ENCODE measurements at regions not wholly inside any gene's neighbourhood (a gene's known extent, or its start where the extent isn't known, plus 50 kb on each side); places are given as distances from the start of the nearest gene placed in this dataset.

DNA sequence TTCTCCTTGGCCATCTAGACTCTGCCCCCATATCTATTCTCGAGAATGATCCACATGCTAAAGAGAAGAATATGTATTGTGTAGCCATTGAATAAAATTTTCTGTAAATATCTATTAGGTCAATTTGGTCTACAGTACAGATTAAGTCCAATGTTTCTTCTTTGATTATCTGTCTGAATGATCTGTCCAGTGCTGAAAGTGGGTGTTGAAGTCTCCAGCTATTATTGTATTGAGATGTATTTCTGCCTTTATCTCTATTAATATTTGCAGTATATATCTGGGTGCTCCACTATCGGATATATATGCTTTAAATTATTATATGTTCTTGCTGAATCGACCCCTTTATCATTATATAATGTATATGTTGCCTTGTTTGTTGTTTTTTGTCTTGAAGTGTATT, 384.9 kb upstream of the ROBO1 start:
- H3K36me3 ChIP-seq, result no peaks in the 10 kb centered on the region
- DNase-seq (ENCODE audit: low spot score in 2 of 2), result no peak

DNA sequence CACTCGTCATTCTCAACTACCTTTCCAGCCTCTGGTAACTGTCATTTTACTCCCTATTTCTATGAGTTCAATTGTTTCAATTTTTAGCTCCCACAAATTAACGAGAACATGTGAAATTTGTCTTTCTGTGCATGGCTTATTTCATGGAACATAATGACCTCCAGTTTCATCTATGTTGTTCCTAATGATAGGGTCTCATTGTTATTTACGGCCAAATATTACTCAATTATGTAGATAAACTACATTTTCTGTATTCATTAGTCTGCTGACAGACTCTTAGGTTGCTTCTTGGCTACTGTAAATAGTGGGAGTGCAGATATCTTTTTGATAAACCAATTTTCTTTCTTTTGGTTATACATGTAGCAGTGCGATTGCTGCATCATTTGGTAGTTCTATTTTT, 374.9 kb upstream of the ROBO1 start:
- 54 to 77% methylated on average over 4 of the region's 4 CpGs for WGBS, 2 donors
- H3K27ac ChIP-seq, result no peak overlapping the region

More for the DNA sequence above, 384.9 kb upstream of the ROBO1 start:
- WGBS, 2 donors, result 82 to 83% methylated on average over 3 of the region's 3 CpGs
- Histone ChIP-seq H3K4me1 (peaks cover 0 to 5% (median 0%) of the 10 kb centered on the region in 4 donors), H3K4me3 (no peak overlapping the region), H3K9me3 (peaks cover 0 to 27% (median 0%) of the 10 kb centered on the region in 4 donors), H3K27me3 (no peaks in the 10 kb centered on the region), H3K27ac (no peak overlapping the region)
- no peak for TF ChIP-seq EP300 (IDR thresholded peaks at IDR 0.05)
- TF ChIP-seq, protein P1, sequence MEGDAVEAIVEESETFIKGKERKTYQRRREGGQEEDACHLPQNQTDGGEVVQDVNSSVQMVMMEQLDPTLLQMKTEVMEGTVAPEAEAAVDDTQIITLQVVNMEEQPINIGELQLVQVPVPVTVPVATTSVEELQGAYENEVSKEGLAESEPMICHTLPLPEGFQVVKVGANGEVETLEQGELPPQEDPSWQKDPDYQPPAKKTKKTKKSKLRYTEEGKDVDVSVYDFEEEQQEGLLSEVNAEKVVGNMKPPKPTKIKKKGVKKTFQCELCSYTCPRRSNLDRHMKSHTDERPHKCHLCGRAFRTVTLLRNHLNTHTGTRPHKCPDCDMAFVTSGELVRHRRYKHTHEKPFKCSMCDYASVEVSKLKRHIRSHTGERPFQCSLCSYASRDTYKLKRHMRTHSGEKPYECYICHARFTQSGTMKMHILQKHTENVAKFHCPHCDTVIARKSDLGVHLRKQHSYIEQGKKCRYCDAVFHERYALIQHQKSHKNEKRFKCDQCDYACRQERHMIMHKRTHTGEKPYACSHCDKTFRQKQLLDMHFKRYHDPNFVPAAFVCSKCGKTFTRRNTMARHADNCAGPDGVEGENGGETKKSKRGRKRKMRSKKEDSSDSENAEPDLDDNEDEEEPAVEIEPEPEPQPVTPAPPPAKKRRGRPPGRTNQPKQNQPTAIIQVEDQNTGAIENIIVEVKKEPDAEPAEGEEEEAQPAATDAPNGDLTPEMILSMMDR (IDR thresholded peaks at IDR 0.05), result no peak
- no peak for TF ChIP-seq POLR2A (IDR thresholded peaks at IDR 0.05)

DNA sequence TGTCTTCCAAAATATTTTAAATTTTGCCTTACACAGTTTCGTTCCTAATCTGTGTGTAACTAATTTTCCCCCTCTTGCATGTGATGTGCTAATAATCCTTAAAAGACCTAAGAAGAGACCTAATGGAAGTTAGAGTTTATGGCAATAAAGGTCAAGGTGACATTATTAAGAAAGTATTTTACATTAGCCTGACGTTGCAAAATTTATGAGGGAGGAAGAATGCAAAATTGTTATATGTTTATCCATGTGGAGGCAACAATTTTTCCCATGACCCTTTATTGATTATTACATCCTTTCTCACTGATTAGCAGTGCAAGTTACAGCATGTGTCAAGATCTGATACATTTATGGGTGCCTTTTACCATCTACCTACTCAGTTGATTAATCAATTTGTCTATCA, 373.8 kb upstream of the ROBO1 start:
- no peaks in the 10 kb centered on the region for H3K9me3 ChIP-seq
- no peaks in the 10 kb centered on the region for H3K4me1 ChIP-seq
- no peak for DNase-seq (ENCODE audit: low spot score in 2 of 2)
- H3K27ac ChIP-seq, result no peak overlapping the region
- H3K4me3 ChIP-seq, result no peak overlapping the region
- WGBS, 2 donors, result 64 to 72% methylated on average over 2 of the region's 2 CpGs
- no peaks in the 10 kb centered on the region for H3K27me3 ChIP-seq
- TF ChIP-seq, protein P1 (IDR thresholded peaks at IDR 0.05), result no peak
- TF ChIP-seq POLR2A (IDR thresholded peaks at IDR 0.05) (no peak), EP300 (IDR thresholded peaks at IDR 0.05) (no peak)
- H3K36me3 ChIP-seq, result no peaks in the 10 kb centered on the region

More for the DNA sequence above, 374.9 kb upstream of the ROBO1 start:
- Histone ChIP-seq H3K27me3 (no peaks in the 10 kb centered on the region), H3K4me1 (no peaks in the 10 kb centered on the region), H3K9me3 (peaks cover 0 to 5% (median 0%) of the 10 kb centered on the region in 4 donors), H3K4me3 (no peak overlapping the region), H3K36me3 (no peaks in the 10 kb centered on the region)
- TF ChIP-seq POLR2A (IDR thresholded peaks at IDR 0.05) (no peak), EP300 (IDR thresholded peaks at IDR 0.05) (no peak)
- TF ChIP-seq, protein P1 (IDR thresholded peaks at IDR 0.05), result no peak
- DNase-seq (ENCODE audit: low spot score in 2 of 2), result no peak

DNA sequence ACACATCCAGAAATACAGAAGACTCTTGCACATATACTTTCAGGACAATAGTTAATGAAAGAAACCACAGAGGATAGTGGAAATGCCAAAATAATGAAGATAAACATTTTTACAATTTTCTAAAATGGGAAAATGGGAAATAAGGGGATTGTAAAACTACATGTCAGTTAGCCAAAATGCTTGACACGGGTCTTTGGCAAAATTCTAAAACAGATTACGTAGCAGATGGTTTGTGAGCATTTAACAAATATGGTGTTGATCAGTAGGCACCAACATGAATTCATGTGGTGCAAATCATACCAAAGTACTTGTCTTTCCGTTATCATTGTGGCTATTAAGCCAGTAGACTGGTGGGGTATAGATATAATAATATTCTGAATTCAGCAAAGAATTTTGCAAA, 348.5 kb upstream of the ROBO1 start:
- WGBS, 2 donors, result 71 to 80% methylated on average over 3 of the region's 3 CpGs
- Histone ChIP-seq H3K27me3 (no peaks in the 10 kb centered on the region), H3K4me3 (no peak overlapping the region), H3K27ac (no peak overlapping the region), H3K9me3 (no peaks in the 10 kb centered on the region), H3K36me3 (no peaks in the 10 kb centered on the region), H3K4me1 (no peaks in the 10 kb centered on the region)
- DNase-seq (ENCODE audit: low spot score in 2 of 2), result no peak
- TF ChIP-seq POLR2A (IDR thresholded peaks at IDR 0.05) (no peak), EP300 (IDR thresholded peaks at IDR 0.05) (no peak)
- TF ChIP-seq, protein P1 (IDR thresholded peaks at IDR 0.05), result no peak

DNA sequence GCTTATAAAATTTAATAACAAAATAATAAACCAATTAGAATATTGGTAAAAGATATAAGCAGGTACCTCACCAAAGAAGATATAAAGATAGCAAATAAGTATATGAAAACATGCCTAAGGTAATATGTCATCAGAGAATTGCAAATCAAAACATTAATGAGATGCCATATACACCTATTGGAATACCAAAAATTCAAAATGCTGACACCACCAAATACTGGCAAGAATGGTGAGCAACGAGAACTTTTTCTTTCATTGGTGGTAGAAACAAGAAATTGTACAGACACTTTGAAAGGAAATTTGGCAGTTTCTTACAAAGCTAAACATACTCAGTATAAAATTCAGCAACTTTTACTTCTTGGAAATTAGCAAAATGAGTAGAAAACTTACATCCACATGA, 346.9 kb upstream of the ROBO1 start:
- DNase-seq (ENCODE audit: low spot score in 2 of 2), result no peak
- Histone ChIP-seq H3K4me1 (no peaks in the 10 kb centered on the region), H3K36me3 (no peaks in the 10 kb centered on the region), H3K9me3 (no peaks in the 10 kb centered on the region), H3K27ac (no peak overlapping the region), H3K27me3 (no peaks in the 10 kb centered on the region), H3K4me3 (no peak overlapping the region)
- 82 to 89% methylated on average over 1 of the region's 1 CpG for WGBS, 2 donors
- TF ChIP-seq, protein P1 (IDR thresholded peaks at IDR 0.05), result no peak
- TF ChIP-seq EP300 (IDR thresholded peaks at IDR 0.05), result no peak
- TF ChIP-seq POLR2A (IDR thresholded peaks at IDR 0.05), result no peak

Measured in tibial nerve (tissue), 4 donors.